ENCODE measurements at regions not wholly inside any gene's neighbourhood (a gene's known extent, or its start where the extent isn't known, plus 50 kb on each side); places are given as distances from the start of the nearest gene placed in this dataset.
A peak's percentile ranks its signal among the peaks of the same experiment; 100 is the strongest.

- no peak overlapping the region for H3K4me3 ChIP-seq (ENCODE audit: low read depth, low read length)
- no peak for TF ChIP-seq CTCF (IDR thresholded peaks at IDR 0.05; ENCODE audit: insufficient read depth, low read depth, low read length, missing control alignments)
- no peak for DNase-seq (ENCODE audit: low read depth)
Measured at GRCh38 chr2:226020956-226021355, 621.4 kb downstream of the NYAP2 start.

GRCh38 chr2:226020176-226020575 is 620.7 kb downstream of the NYAP2 start:
- no peak for TF ChIP-seq CTCF (IDR thresholded peaks at IDR 0.05; ENCODE audit: insufficient read depth, low read depth, low read length, missing control alignments)
- no peak overlapping the region for H3K4me3 ChIP-seq (ENCODE audit: low read depth, low read length)
- no peak for DNase-seq (ENCODE audit: low read depth)

- DNase-seq (ENCODE audit: low read depth) = no peak
- no peak overlapping the region for H3K4me3 ChIP-seq (ENCODE audit: low read depth, low read length)
- TF ChIP-seq CTCF (IDR thresholded peaks at IDR 0.05; ENCODE audit: insufficient read depth, low read depth, low read length, missing control alignments) = no peak
Measured at GRCh38 chr2:226018641-226019040, 619.1 kb downstream of the NYAP2 start.

DNA sequence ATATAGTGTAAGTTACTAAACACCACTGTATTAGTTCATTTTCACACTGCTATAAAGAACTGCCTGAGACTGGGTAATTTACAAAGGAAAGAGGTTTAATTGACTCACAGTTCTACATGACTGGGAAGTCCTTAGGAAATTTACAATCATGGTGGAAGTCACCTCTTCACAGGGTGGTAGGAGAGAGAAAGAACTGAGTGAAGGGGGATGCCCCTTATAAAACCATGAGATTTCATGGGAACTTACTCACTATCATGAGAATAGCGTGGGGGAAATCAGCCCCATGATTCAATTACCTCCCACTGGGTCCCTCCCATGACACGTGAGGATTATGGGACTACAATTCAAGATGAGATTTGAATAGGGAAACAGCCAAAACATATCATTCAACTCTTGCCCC is 618.0 kb downstream of the NYAP2 start:
- no peak overlapping the region for H3K4me3 ChIP-seq (ENCODE audit: low read depth, low read length)
- DNase-seq (ENCODE audit: low read depth) = no peak
- TF ChIP-seq CTCF (IDR thresholded peaks at IDR 0.05; ENCODE audit: insufficient read depth, low read depth, low read length, missing control alignments) = no peak

- TF ChIP-seq CTCF (IDR thresholded peaks at IDR 0.05; ENCODE audit: insufficient read depth, low read depth, low read length, missing control alignments) = no peak
- H3K4me3 ChIP-seq (ENCODE audit: low read depth, low read length) = no peak overlapping the region
- DNase-seq (ENCODE audit: low read depth) = no peak
Measured at GRCh38 chr2:226017107-226017506, 617.6 kb downstream of the NYAP2 start.

GRCh38 chr2:226011716-226012450 is 612.4 kb downstream of the NYAP2 start:
- H3K4me3 ChIP-seq (ENCODE audit: low read depth, low read length) = no peak overlapping the region
- no peak for DNase-seq (ENCODE audit: low read depth)
- no peak for TF ChIP-seq CTCF (IDR thresholded peaks at IDR 0.05; ENCODE audit: insufficient read depth, low read depth, low read length, missing control alignments)

GRCh38 chr2:226002438-226002837 is 602.9 kb downstream of the NYAP2 start:
- TF ChIP-seq CTCF (IDR thresholded peaks at IDR 0.05; ENCODE audit: insufficient read depth, low read depth, low read length, missing control alignments) = no peak
- no peak overlapping the region for H3K4me3 ChIP-seq (ENCODE audit: low read depth, low read length)
- peak; percentile 34 for DNase-seq (ENCODE audit: low read depth)
